CD4-positive, alpha-beta T cell (primary cell): ENCODE measurements at regions not wholly inside any gene's neighbourhood (a gene's known extent, or its start where the extent isn't known, plus 50 kb on each side); places are given as distances from the start of the nearest gene placed in this dataset.

Source experiments
- ATAC-seq: fragments of 200-7000 bp; cut with Tn5 transposase; one replicate; pipeline ENCODE4 v1.10.0; 2022; ENCODE audit warnings: mild to moderate bottlenecking; ENCODE audit not compliant: poor library complexity
- CTCF ChIA-PET: fragments of 350-600 bp; sonication (Branson Sonifier 250); formaldehyde crosslinking; loops from one replicate; lab custom pipeline; 2021; ENCODE audit warnings: antibody characterized with exemption, inconsistent platforms; lab: Charles Lee
- POLR2A ChIA-PET: fragments of 350-600 bp; sonication (Branson Sonifier 250); formaldehyde crosslinking; loops from one replicate; lab custom pipeline; 2021; ENCODE audit warnings: antibody characterized with exemption, inconsistent platforms; lab: Charles Lee
- DNase-seq, 14 experiments: peaks; one replicate each; pipeline ENCODE4 v3.0.0-alpha.2; 2013 to 2020; ENCODE audit warnings: mixed read lengths in 2 of 14
- H3K27ac ChIP-seq, 2 donors: one replicate each; pipeline versions ENCODE4 v1.5.1 to v1.7.0; 2013; ENCODE audit warnings: low read length in 2 of 2, low read depth in 1 of 2, mild to moderate bottlenecking in 1 of 2
- H3K27me3 ChIP-seq, 2 experiments: 1 replicate in 1 of 2; 2 replicates in 1 of 2; pipeline versions ENCODE4 v1.6.1 to v1.7.0; 2013; ENCODE audit warnings: low read length in 2 of 2, control low read depth in 1 of 2, mild to moderate bottlenecking in 1 of 2, moderate library complexity in 1 of 2; ENCODE audit not compliant: insufficient read depth in 2 of 2, control insufficient read depth in 1 of 2
- H3K36me3 ChIP-seq: one replicate; pipeline ENCODE4 v1.6.1; 2013; ENCODE audit warnings: low read length, control low read depth; ENCODE audit not compliant: insufficient read depth
- H3K4me1 ChIP-seq: one replicate; pipeline ENCODE4 v1.6.1; 2013; ENCODE audit warnings: low read length, control low read depth; ENCODE audit not compliant: insufficient read depth
- H3K4me3 ChIP-seq: one replicate; pipeline ENCODE4 v1.5.1; 2013; ENCODE audit warnings: mild to moderate bottlenecking, low read length, moderate library complexity
- H3K9me3 ChIP-seq, 2 experiments: 1 replicate in 1 of 2; 2 replicates in 1 of 2; pipeline versions ENCODE4 v1.6.1 to v1.7.0; 2013; ENCODE audit warnings: low read length in 2 of 2, mild to moderate bottlenecking in 2 of 2, control low read depth in 1 of 2, moderate library complexity in 1 of 2; ENCODE audit not compliant: control insufficient read depth in 1 of 2, insufficient read depth in 1 of 2
- H3K27ac Mint-ChIP-seq: one replicate; pipeline ENCODE4 v1.8.0; 2020; ENCODE audit warnings: mixed read lengths
- H3K27me3 Mint-ChIP-seq: one replicate; pipeline ENCODE4 v1.8.0; 2021; ENCODE audit warnings: mixed read lengths
- H3K36me3 Mint-ChIP-seq: one replicate; pipeline ENCODE4 v1.8.0; 2021; ENCODE audit warnings: low read depth, mixed read lengths
- H3K4me1 Mint-ChIP-seq: one replicate; pipeline ENCODE4 v1.8.0; 2021; ENCODE audit warnings: low read depth, mixed read lengths
- H3K4me3 Mint-ChIP-seq: one replicate; pipeline ENCODE4 v1.8.0; 2020; ENCODE audit warnings: mild to moderate bottlenecking, mixed read lengths
- H3K9me3 Mint-ChIP-seq: one replicate; pipeline ENCODE4 v1.8.0; 2020; ENCODE audit warnings: mixed read lengths
- intact Hi-C, 2 experiments: fragments of 100-400 bp; cut with DNase I in 1 of 2; cut with micrococcal nuclease in 1 of 2; formaldehyde crosslinking; loops; one replicate each; pipeline versions ENCODE4 v1.15.1 to v1.9.0; 2023 to 2025; cut with DNase I, micrococcal nuclease
- TF ChIP-seq, protein P1 (sequence below): fragments of 200-600 bp; IDR thresholded peaks from one replicate; pipeline ENCODE4 v1.8.0; 2022; ENCODE audit warnings: antibody characterized with exemption, mild to moderate bottlenecking

DNA sequence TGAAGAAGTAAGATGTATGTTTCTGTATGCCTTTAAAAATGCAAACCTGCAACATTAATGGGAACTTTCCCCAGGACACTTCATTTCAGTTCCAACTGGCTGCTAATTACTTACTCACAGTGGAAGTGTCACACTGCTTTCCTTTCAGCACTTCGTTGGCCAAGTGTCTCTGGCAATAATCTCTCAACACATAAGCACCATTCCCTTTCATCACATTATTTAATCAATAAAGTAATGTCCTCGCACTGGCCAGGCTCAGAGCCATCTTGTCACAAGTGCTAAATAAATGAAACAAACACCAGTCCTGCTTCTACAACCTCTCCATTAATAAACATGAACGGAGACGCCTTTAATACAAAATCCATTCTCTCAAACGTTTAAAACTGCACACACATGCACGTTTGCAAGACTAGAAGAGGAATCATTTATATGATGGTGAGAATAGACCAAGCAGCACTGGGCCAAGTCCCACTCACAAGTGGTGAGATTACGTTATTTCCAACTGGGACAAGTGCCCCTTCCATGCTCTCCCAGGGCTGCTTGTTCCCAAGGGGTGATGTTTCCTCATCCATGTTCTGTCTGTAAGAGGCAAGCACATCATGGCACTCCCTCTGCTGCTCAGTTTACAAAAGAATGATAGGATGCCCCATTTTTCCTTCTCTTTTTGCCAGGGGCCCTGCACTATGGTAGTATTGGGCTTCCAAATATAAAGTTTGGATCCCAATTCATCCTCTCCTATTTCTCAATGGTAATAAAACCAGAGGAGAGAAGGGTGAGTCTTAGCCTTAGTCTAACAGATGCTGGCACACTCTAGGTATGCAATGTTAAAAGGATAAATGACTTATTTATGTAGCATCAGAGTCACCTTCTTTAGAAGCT is 56.8 kb upstream of the ETAA1 start:
- ChIA-PET POLR2A (no interaction called here), CTCF (no interaction called here)
- Mint-ChIP-seq H3K4me1 (no peaks in the 10 kb centered on the region), H3K9me3 (no peaks in the 10 kb centered on the region), H3K27ac (no peak overlapping the region), H3K27me3 (peaks cover 7% of the 10 kb centered on the region), H3K4me3 (no peak overlapping the region), H3K36me3 (no peaks in the 10 kb centered on the region)
- peaks cover 0 to 2% of the 10 kb centered on the region in 2 experiments for H3K27me3 ChIP-seq
- no peaks in the 10 kb centered on the region for H3K36me3 ChIP-seq
- no peak overlapping the region for H3K4me3 ChIP-seq
- H3K4me1 ChIP-seq, result no peaks in the 10 kb centered on the region
- intact Hi-C loops, result no loop called here
- DNase-seq (no peak), ATAC-seq (no peak)
- no peak overlapping the region for H3K27ac ChIP-seq
- TF ChIP-seq, protein P1, sequence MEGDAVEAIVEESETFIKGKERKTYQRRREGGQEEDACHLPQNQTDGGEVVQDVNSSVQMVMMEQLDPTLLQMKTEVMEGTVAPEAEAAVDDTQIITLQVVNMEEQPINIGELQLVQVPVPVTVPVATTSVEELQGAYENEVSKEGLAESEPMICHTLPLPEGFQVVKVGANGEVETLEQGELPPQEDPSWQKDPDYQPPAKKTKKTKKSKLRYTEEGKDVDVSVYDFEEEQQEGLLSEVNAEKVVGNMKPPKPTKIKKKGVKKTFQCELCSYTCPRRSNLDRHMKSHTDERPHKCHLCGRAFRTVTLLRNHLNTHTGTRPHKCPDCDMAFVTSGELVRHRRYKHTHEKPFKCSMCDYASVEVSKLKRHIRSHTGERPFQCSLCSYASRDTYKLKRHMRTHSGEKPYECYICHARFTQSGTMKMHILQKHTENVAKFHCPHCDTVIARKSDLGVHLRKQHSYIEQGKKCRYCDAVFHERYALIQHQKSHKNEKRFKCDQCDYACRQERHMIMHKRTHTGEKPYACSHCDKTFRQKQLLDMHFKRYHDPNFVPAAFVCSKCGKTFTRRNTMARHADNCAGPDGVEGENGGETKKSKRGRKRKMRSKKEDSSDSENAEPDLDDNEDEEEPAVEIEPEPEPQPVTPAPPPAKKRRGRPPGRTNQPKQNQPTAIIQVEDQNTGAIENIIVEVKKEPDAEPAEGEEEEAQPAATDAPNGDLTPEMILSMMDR, result no peak
- H3K9me3 ChIP-seq, result no peaks in the 10 kb centered on the region

DNA sequence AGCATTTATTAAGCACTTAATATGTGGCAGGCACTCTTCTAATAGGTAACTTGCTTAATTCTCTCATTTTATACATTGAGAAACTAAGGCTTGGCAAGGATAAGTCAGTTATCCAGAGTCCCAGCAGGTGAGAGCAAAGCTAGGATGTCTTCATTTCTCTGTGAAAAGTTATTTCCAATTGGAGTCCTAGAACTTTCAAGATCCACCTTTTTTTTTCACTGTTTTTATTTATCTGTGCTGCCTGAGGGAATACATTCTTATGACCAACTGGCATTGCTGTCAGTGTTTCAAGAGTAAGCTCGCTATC is 56.2 kb upstream of the ETAA1 start:
- Histone ChIP-seq H3K4me3 (no peak overlapping the region), H3K36me3 (no peaks in the 10 kb centered on the region), H3K27me3 (peaks cover 0 to 2% of the 10 kb centered on the region in 2 experiments), H3K27ac (no peak overlapping the region), H3K4me1 (no peaks in the 10 kb centered on the region), H3K9me3 (no peaks in the 10 kb centered on the region)
- TF ChIP-seq, protein P1, result no peak
- Mint-ChIP-seq H3K36me3 (no peaks in the 10 kb centered on the region), H3K4me1 (no peaks in the 10 kb centered on the region), H3K4me3 (no peak overlapping the region), H3K27me3 (peaks cover 7% of the 10 kb centered on the region), H3K27ac (no peak overlapping the region), H3K9me3 (no peaks in the 10 kb centered on the region)
- DNase-seq (no peak), ATAC-seq (no peak)
- ChIA-PET CTCF (no interaction called here), POLR2A (no interaction called here)
- intact Hi-C loops, result no loop called here

DNA sequence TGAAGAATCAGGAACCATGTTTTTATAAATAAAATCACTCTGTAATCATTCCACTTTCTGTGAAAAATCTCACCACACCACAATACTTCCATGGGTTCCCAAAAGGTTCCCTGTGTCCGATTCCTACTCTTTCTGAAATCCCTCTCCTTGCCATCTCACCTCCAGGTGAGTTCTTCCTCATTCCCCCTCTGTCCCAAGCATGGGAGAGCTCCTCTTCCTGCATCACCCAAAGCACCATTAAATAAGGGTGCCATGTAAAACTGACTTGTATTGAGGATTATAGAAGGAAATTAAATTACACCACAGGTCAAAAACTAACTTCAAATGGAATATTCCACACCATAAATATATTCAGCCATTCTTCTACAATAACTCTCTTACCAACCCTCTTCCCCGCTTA is 55.8 kb upstream of the ETAA1 start:
- Mint-ChIP-seq H3K4me1 (no peaks in the 10 kb centered on the region), H3K36me3 (no peaks in the 10 kb centered on the region), H3K27me3 (peaks cover 7% of the 10 kb centered on the region), H3K4me3 (no peak overlapping the region), H3K27ac (no peak overlapping the region), H3K9me3 (no peaks in the 10 kb centered on the region)
- TF ChIP-seq, protein P1, result no peak
- Histone ChIP-seq H3K36me3 (no peaks in the 10 kb centered on the region), H3K27ac (no peak overlapping the region), H3K4me1 (no peaks in the 10 kb centered on the region), H3K27me3 (peaks cover 0 to 2% of the 10 kb centered on the region in 2 experiments), H3K9me3 (no peaks in the 10 kb centered on the region), H3K4me3 (no peak overlapping the region)
- intact Hi-C loops, result no loop called here
- no peak for DNase-seq
- ATAC-seq, result no peak
- POLR2A ChIA-PET, result no interaction called here
- CTCF ChIA-PET, result no interaction called here
